Iris pigment epithelial cell (primary cell): ENCODE measurements at regions not wholly inside any gene's neighbourhood (a gene's known extent, or its start where the extent isn't known, plus 50 kb on each side); places are given as distances from the start of the nearest gene placed in this dataset.
"Not testable (repeated sequence)": the region's sequence is repeated elsewhere in the genome, so short reads cannot be mapped to it uniquely, and the experiment has no call there.

Experiments
- DNase-seq: peaks from one replicate; pipeline ENCODE4 v3.0.0-alpha.2; 2011; ENCODE audit warnings: low read depth

- not testable (repeated sequence) for DNase-seq
These were observed 63.4 kb upstream of the DDHD1 start for GRCh38 chr14:53216478-53216877.

GRCh38 chr14:53215101-53215500, 62.0 kb upstream of the DDHD1 start:
- no peak for DNase-seq

GRCh38 chr14:53214384-53214783, 61.3 kb upstream of the DDHD1 start:
- no peak for DNase-seq

DNA sequence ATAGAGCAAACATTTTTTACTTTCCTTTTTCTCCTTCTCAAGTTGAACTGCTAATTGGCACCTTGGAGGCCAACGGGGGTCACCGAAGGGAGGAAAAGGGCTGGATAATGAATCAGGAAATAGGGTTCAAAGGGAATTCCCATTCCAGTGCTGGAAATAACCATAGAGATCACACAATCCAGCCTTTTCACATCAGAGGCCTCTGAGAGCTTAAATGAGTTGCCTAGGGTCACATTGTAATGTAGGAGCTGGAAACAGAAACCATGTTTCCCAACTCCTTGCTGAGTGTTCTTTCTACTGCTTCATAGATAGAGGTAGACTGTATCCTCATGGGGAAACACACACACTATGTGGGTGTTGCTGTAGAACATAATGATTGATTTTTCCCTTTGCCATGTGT, 60.6 kb upstream of the DDHD1 start:
- DNase-seq, result no peak

- DNase-seq, result peak; percentile 51
These were observed 56.2 kb upstream of the DDHD1 start for GRCh38 chr14:53209370-53209769.
